ENCODE measurements at regions not wholly inside any gene's neighbourhood (a gene's known extent, or its start where the extent isn't known, plus 50 kb on each side); places are given as distances from the start of the nearest gene placed in this dataset.

GRCh38 chr11:39459606-39460005 is 1999.8 kb downstream of the LRRC4C start:
- TF ChIP-seq EZH2phosphoT487 (IDR thresholded peaks at IDR 0.05; ENCODE audit: insufficient read depth, low read depth) (no peak), EZH2 (IDR thresholded peaks at IDR 0.05; ENCODE audit: insufficient read depth, poor library complexity, severe bottlenecking) (no peak)

Data from GM23248 (cell line).